HL-60/S4 treated with phorbol 12-myristate 13-acetate at 8.2 ng/mL for 4 days and 3 days (cell line): ENCODE measurements at regions not wholly inside any gene's neighbourhood (a gene's known extent, or its start where the extent isn't known, plus 50 kb on each side); places are given as distances from the start of the nearest gene placed in this dataset.
"Not testable (repeated sequence)": the region's sequence is repeated elsewhere in the genome, so short reads cannot be mapped to it uniquely, and the experiment has no call there.

ENCODE experiments used
- in situ Hi-C: fragments of 300-500 bp; cut with MboI; formaldehyde crosslinking; loops from 2 replicates; pipeline ENCODE4 v1.15.0; 2022; ENCODE audit warnings: low sequenced_read_pairs

- in situ Hi-C loops, result no loop called here
Observed at GRCh38 chr3:104920512-104920911, 446.2 kb upstream of the ALCAM start.

DNA sequence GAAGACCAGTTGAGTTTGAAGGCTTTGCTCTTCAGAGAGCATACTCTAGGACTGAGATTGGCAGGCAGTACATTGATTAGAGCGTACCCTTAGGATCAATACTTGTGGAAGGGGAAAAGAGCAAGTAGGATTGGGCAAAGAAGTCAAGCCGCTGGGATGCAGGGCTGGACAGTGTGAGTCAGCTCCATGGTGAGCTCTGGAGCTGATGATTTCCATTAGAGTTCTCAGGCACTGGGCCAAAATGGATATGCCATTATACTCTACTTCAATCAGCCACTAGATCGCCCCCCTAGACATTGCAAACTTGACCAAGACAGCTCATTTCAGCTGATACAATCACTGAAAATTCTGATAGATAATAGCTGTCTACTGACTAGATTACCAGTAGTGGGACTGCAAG lies 432.7 kb upstream of the ALCAM start:
- in situ Hi-C loops, result no loop called here

- in situ Hi-C loops, result no loop called here
Observed at GRCh38 chr3:104935613-104936012, 431.1 kb upstream of the ALCAM start.

DNA sequence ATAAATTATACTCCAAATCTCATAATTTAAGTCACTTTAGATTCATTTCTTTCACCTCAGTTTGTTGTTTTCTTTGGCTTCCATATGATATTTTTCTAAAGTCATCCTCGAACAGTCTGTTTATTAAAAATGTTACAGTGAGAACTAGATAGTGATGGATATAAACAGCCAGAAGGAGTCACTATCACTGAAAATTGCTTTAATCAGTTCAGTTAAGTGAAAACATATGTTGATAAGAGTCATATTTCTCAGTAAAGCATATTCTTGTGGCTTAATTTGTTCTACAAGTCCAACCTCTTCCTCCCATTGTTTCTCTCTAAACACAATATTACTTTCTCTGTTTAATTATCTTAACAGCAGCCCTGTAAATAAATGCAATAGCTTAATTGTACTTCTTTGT lies 427.5 kb upstream of the ALCAM start:
- in situ Hi-C loops, result no loop called here

GRCh38 chr3:104941785-104942184 lies 424.9 kb upstream of the ALCAM start:
- in situ Hi-C loops, result no loop called here

DNA sequence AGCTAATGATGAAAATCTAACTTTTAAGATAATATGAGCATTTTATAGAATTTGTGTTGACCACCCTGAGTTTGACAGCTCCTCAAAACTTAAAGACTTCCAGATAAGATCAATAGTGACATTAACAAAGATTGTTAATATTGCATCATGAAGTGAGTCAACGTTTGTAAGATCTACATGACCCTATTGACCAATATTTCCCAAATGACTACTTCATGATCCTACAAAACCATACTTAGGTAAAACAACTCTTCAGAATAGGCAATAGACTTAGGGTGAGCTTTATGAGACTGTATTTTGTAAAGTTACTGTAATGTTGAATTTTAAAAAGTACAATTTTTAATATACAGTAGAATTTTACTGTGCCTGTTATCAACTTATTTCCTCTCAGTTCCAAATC lies 422.7 kb upstream of the ALCAM start:
- in situ Hi-C loops, result no loop called here

- in situ Hi-C loops, result no loop called here
Observed at GRCh38 chr3:104947943-104948342, 418.8 kb upstream of the ALCAM start.

GRCh38 chr3:104949810-104950209 lies 416.9 kb upstream of the ALCAM start:
- in situ Hi-C loops, result not testable (repeated sequence)

DNA sequence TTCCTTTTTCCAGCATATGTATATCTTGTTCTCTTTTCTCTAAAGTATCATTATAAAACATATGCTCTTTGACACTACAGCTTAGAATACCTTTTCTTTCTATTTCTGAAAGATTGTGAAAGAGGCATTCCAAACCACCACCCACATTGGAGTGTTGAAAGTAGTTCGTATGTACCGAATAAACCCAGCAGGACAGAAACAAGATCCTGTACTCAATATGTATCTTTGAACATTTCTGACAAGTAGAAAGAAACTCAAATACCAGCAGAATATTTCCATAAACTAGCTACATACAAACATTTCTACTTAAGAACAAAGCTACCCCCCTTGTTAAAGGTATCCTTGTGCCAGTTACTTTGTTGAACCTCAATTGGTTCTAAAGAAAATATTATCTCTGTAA lies 415.3 kb upstream of the ALCAM start:
- in situ Hi-C loops, result no loop called here

- in situ Hi-C loops, result no loop called here
Observed at GRCh38 chr3:104952146-104952972, 414.4 kb upstream of the ALCAM start.

- in situ Hi-C loops, result no loop called here
Observed at GRCh38 chr3:104956620-104957345, 409.9 kb upstream of the ALCAM start.

- in situ Hi-C loops, result no loop called here
Observed at GRCh38 chr3:104960579-104960978, 406.1 kb upstream of the ALCAM start.

DNA sequence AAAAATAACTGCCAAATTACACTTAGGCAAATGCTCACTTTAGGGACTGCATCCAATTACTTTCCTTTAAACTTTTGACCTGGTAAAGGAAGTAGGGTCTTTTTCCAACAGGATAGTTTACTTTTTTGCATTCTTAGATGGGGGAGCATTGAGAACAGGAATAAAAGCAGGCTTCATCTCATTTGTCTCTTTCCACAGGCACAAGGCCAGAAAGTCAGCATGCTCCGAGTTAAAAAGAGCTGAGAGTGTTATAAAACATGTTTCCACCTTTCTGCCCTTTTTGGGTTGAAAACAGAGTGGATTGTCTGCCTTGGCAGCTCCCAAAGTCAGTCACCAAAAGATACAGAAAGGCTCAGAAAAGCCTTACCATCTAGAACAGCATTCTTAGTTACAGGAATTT lies 404.9 kb upstream of the ALCAM start:
- in situ Hi-C loops, result no loop called here

GRCh38 chr3:104974316-104974715 lies 392.4 kb upstream of the ALCAM start:
- in situ Hi-C loops, result no loop called here

DNA sequence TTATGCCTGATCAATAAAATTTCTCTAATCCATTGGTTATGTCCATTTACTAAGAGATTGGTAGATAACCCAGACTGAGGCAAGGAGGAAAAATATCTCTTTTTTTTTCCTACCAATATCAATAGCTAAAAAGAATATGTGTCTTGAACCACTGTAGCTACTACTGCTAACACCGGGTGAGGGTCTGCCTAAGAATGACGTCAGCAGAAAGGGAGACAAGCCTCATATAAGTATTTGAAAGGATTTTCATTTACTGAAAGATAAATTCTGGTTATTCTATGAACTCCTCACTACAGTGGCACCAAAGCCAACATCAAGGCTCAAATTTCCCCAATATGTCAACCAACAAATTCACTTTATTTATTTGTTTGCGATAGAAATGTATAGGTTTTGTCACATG lies 389.0 kb upstream of the ALCAM start:
- in situ Hi-C loops, result no loop called here

DNA sequence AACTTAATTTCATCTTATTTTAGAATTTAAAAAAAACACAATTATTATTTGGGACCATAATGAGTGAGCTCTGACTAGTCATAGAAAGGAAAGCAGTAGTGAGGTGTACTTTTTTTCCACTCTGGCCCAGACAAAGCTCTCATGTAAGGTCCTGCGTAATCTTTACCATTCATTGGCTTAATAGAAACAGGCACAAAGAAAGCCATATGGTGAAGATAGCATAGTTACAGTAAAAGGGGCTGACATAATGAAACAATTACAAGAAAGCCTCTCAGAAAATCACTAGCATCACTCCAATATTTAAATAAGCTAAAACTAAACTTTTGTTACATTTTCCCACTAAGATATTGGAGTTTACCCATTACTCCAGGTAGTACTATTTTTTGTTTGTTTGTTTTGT lies 384.6 kb upstream of the ALCAM start:
- in situ Hi-C loops, result no loop called here

DNA sequence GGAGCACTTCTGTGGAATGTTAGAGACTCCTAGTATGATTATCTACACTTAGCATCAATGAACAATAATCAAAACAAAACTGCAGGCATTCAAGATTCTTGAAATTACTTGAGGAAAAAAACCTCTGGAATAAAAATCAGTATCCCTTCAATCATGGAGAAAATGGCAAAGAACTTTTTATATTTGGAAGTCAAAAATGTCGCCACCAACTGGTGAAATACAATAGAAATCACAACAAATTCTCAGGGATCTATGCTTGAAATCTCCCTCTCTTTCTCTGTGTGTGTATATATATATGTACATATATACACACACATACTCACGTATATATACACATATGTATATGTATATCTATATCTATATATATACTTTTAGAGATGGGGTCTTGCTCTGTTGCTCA lies 378.9 kb upstream of the ALCAM start:
- in situ Hi-C loops, result no loop called here

DNA sequence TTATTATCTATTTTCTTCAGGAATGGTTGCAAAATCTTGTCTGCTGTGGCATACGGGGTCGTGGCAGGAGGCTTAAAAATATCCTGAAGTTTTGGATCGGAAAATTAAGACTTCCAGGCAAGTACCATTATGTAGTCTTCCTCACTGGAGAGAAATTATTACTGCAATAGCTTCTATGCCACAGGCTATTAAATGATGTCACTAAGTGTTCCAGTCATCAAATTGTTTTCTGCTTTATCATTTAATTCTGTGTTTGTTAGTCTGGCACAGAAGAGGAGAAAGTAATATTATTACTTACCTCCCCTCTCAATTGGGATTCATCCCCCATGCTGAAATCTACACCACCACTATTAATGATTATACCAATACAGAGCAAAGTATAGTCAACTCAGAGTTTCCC lies 378.2 kb upstream of the ALCAM start:
- in situ Hi-C loops, result no loop called here

DNA sequence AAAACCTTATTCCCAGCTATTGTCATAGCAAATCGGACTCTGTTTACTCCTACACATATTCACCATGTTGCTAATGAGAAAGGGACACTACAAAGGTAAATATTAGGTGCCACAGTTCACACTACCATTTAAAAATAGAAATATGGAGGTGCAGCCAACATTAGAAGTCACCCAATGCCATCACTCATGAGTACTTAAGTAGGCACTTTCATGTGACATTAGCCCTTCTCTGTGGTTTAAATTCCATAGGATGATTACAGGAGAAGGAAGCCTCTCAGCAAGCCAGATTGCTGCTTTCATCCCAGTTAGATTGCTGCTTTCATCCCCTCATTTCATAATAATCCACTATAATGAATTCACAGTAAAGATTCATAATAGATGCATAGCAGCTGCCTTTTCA lies 376.8 kb upstream of the ALCAM start:
- in situ Hi-C loops, result no loop called here

DNA sequence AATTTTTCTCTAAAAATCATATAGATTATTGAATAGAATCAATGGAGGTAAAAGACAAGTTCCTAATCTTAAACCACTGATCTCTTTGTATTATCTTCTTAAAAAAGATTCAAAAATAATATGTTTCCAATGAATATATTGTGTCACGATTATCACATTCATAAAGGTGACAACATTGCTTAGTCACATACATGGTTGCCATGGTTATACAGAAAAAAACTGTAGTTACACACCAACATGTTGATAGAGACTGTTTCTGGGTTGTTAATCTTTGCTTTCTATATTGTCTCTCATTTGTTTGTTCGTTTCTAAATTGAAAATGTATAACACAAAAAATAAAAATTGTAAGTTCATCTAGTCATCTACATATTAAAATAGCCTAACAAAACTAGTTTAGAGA lies 376.0 kb upstream of the ALCAM start:
- in situ Hi-C loops, result no loop called here

GRCh38 chr3:104992676-104993075 lies 374.0 kb upstream of the ALCAM start:
- in situ Hi-C loops, result no loop called here

GRCh38 chr3:105006164-105006563 lies 360.5 kb upstream of the ALCAM start:
- in situ Hi-C loops, result no loop called here
